Stimulated activated CD4-positive, alpha-beta T cell treated with anti-CD3 and anti-CD28 coated beads, Interleukin-2, amount 100 ng/mL, for 24 hours (primary cell): ENCODE measurements at regions not wholly inside any gene's neighbourhood (a gene's known extent, or its start where the extent isn't known, plus 50 kb on each side); places are given as distances from the start of the nearest gene placed in this dataset.
"Not testable (repeated sequence)": the region's sequence is repeated elsewhere in the genome, so short reads cannot be mapped to it uniquely, and the experiment has no call there.

Experiments used
- DNase-seq, 2 donors: peaks; one replicate each; pipeline ENCODE4 v3.0.0-alpha.2; 2020

GRCh38 chr9:3658964-3659363 lies 133.2 kb upstream of the RFX3 start:
- DNase-seq: no peak

DNA sequence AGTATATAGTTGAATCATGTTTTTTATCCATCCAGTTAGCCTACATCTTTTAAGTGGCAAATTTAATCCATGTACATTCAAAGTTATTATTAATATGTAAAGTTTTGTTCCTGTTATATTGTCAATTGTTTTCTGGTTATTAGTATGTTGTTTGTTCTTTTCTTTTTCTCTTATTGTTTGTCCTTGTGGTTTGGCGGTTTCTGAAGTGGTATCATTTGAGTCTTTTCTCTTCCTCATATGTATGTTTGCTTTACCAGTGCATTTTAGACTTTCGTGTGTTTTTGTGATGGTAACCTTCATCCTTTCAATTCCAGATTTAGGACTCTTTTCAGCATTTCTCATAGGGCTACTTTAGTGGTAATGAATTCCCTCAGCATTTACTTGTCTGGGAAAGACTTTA lies 130.4 kb upstream of the RFX3 start:
- no peak for DNase-seq

DNA sequence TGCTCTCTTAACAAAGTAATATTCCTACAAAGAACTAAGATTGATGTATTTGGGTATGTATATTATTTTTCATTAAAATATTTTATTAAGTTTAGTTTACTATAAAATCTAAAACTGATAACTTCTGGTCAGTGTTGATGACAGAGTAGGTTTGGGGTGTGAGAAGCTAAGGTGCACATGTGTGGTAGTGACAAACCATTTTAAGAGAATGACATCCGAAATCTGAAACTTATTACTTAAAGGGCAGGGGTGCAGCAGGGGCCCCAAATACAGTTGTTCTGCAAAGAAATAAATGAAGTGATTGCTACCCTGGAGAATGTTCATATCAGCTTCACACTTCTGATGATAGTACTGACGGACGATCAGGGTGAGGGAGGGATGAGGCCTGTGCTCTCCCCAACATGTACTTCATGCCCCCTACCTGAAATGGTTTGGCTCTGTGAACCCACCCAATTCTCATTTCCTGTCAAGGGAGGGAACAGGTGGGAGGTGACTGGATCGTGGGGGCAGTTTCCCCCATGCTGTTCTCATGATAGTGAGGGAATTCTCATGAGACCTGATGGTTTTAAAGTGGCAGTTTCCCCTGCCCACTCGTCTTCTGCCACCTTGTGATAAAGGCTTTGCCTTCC lies 125.3 kb upstream of the RFX3 start:
- no peak for DNase-seq

DNA sequence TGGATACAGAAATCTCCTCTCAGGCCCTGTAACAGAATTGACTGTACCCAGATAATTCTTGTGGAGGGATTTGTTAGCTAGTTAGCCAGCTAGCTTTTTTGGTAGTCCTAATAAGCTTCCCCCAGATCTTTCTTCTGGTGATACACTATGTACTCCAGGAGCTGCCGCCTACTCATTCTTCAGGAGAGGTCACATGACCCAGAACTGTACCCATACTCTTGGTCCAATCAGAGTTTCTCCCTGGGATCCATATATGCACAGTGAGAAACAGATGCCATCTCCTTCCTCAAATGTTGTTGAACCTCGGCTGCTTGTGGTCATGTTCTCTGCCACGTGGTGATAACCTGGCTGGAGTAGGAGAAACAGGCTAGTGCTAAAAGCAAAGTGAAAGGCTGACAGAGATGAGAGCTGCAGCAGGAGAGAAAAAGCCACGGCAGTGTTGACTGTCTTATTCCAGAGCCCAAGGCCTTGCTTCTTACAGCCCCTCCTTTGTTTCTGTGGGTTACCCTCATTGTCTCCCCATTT lies 123.0 kb upstream of the RFX3 start:
- no peak for DNase-seq

GRCh38 chr9:3648266-3648665 lies 122.5 kb upstream of the RFX3 start:
- DNase-seq: no peak

- no peak for DNase-seq
Measured at GRCh38 chr9:3647652-3648051, 121.9 kb upstream of the RFX3 start.

DNA sequence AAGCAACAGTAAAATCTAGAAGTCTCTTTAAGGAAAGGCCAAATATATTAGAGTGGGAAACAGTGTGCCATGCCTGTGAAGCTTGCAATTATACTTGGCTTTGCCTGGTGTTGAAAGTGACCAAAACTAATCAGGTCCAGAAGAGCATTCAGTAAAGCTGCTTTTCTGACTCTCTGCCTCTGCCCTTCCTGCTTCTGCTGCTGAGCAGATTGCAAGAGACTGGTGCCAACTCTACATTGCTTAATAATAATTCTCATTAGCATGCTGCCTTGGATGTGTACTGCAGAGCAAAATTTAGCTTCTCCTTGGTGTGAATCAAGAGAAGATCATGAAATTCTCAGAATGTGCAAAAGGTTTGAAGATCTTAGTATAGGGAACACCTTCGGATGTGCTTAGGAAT lies 120.4 kb upstream of the RFX3 start:
- no peak for DNase-seq

DNA sequence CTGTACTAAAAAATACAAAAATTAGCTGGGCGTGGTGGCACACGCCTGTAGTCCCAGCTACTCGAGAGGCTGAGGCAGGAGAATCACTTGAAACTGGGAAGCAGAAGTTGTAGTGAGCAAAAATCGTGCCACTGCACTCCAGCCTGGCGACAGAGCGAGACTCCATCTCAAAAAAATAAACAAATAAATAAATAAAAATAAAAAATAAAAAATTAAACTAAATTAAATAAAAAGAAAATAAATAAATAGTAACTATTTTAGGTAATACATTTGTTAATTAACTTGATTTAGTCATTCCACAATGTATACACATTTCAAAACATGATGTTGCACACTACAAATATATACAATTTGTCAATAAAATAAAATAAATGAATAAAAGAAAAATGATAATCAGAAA lies 116.3 kb upstream of the RFX3 start:
- DNase-seq: not testable (repeated sequence)

DNA sequence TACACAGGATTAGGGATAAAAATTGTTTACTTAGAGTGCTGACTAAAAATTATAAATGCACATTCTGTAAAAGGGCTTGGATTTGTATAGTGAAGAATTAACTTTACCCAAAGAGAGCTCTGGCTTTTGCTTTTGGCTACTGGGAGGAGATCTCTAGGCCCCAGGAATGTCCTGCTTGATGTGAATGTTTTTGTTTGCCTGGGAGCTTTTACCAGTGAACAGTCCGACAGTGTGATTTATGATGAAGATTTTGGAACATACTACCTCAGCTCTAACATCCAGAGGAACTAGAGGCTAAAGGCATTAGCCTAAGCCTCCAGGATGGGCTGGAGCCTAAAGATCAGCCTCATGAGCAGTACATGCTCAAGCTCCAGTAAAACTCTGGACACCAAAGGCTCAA lies 103.7 kb upstream of the RFX3 start:
- DNase-seq: no peak

GRCh38 chr9:3628239-3628638 lies 102.4 kb upstream of the RFX3 start:
- DNase-seq: no peak

DNA sequence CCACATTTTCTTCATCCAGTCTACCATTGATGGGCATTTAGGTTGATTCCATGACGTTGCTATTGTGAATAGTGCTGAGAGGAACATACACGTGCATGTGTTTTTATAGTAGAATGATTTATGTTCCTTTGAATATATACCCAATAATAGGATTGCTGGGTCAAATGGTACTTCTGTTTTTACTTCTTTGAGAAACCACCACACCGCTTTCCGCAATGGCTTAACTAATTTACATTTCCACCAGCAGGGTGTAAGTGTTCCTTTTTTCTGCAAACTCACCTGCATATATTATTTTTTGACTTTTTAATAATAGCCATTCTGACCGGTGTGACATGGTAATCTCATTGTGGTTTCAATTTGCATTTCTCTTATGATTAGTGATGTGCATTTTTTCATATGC lies 82.2 kb upstream of the RFX3 start:
- no peak for DNase-seq

DNA sequence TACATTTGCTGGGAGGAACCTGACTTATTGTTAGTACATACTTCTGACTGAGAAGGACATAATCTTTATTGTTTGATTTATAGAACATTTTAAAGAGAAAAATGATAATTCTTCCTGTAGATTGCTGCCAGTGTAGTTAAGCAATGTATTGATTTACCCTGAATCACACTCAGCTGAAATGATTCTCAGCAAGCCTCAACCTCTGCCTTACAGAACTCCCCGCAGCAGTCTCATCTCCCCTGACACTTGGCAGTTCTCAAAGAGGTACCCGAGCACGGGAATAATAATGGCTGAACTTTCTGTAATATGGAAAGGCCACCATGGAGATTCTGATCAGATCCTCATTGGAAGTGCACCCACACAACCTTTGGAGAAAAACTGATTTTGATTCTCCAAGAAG lies 74.9 kb upstream of the RFX3 start:
- DNase-seq: no peak

DNA sequence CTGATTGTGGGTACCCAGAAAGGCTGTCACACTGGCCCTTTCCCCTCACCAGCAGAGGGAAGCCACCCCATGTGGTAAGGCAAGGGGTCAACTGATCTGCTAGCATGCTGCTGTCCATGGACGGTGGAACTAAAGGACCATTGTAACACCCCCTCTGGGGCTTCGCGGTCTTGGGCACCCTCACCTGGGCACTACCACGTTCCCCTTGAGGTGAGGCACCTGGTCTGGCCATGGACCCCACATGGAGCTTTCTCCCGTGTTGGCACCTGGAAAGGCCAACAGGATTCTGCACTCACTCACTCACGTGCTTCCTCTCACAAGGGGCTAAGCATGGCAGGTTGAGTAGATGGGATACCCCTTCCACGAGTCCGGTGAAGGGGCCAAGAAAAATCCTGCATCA lies 72.0 kb upstream of the RFX3 start:
- no peak for DNase-seq

DNA sequence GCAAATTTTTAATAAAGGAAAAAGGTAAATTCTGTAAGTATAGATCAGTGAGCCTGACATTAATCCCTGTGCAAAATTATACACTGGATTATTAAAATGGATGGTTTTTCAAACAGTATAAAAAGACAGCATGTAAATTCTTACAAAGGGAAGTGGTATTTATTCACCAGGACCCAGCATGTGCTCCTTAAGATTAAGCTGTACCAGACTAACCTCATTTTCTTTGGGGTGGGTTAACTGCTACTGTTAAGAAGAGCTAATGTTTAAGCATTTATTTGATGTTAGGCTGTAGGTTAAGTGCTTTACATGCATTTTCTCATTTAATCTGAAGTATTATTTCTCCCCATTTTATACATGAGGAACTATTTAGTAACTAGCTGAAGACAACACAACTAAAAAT lies 60.3 kb upstream of the RFX3 start:
- DNase-seq: no peak

DNA sequence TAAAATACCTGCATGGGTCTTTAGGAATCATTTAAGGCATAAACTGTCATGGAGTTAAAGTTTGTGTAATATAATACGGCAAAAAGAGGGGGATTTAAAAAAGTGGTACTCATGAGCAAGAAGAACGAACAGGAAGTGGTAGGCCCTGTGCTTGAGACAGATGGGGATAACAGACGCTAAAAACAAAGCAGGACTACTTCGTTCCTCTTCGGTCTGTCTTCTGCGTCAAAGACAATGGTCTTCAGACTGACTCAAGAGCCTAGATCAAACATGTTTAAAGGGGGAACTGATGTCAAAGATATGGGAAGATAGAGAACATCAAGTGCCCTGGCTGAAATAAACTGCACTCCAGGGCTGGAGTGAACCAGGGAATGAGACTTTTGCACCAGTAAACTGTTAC lies 59.8 kb upstream of the RFX3 start:
- DNase-seq: no peak

- no peak for DNase-seq
Measured at GRCh38 chr9:3578786-3579185, 53.0 kb upstream of the RFX3 start.

DNA sequence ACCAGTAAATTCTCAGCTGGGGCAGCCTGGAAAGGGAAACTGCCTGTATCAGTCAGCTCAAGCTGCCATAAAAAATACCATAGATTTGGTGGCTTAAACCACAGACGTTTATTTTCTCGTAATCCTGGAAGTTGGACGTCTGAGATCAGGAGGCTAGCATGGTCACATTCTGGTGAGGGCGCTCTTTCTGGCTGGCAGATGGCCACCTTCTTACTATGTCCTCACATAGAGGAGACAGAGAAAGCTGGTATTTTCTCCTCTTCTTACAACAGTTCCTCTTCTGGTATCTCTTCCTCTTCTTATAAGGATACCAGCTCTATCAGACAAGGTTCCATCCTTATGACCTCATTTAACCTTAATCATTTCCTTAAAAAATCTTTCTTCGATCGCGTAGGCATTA lies 50.5 kb upstream of the RFX3 start:
- DNase-seq: no peak

DNA sequence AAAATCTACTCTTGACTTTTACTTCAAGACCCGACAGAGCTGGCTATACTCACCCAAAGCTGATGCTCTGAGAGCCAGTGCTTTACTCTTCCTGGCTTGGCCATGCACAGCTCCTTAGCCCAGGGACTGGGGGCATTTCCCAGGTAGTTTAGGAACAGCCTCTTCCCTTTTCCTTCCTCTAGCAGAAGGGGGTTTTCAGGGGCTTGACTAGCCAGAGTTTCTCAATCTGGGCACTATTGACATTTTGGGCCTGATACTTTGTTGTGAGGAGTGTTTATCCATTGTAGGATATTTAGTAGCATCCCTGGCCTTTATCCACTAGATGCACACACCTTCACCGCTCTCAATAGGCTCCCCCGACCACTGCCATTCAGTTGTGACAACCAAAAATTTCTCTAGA lies 50.0 kb upstream of the RFX3 start:
- no peak for DNase-seq
